Activated T-cell treated with anti-CD3 and anti-CD28 coated beads, Interleukin-2, amount 50 U/mL, for 48 hours (primary cell): ENCODE measurements at regions not wholly inside any gene's neighbourhood (a gene's known extent, or its start where the extent isn't known, plus 50 kb on each side); places are given as distances from the start of the nearest gene placed in this dataset.
"Not testable (repeated sequence)": the region's sequence is repeated elsewhere in the genome, so short reads cannot be mapped to it uniquely, and the experiment has no call there.

Source experiments
- DNase-seq, 2 experiments: peaks; one replicate each; pipeline ENCODE4 v3.0.0-alpha.2; 2020

GRCh38 chrX:139475432-139475831 is 55.1 kb upstream of the F9 start:
- DNase-seq = no peak

GRCh38 chrX:139461945-139462344 is 68.6 kb upstream of the F9 start:
- DNase-seq = not testable (repeated sequence)

GRCh38 chrX:139454743-139455142 is 75.8 kb upstream of the F9 start:
- DNase-seq = no peak

- DNase-seq = no peak
Measured at GRCh38 chrX:139448996-139449395, 81.5 kb upstream of the F9 start.

GRCh38 chrX:139446832-139447231 is 83.7 kb upstream of the F9 start:
- DNase-seq = no peak

- DNase-seq = no peak
Measured at GRCh38 chrX:139429913-139430312, 100.6 kb upstream of the F9 start.

GRCh38 chrX:139423186-139423585 is 107.4 kb upstream of the F9 start:
- DNase-seq = no peak

- not testable (repeated sequence) for DNase-seq
Measured at GRCh38 chrX:139398258-139398657, 132.3 kb upstream of the F9 start.

GRCh38 chrX:139388254-139388653 is 142.3 kb upstream of the F9 start:
- no peak for DNase-seq

GRCh38 chrX:139382529-139382928 is 148.0 kb upstream of the F9 start:
- no peak for DNase-seq

GRCh38 chrX:139376547-139376946 is 154.0 kb upstream of the F9 start:
- not testable (repeated sequence) for DNase-seq

GRCh38 chrX:139360356-139360755 is 170.2 kb upstream of the F9 start:
- no peak for DNase-seq

GRCh38 chrX:139342594-139342991 is 187.9 kb upstream of the F9 start:
- not testable (repeated sequence) for DNase-seq

GRCh38 chrX:139341855-139342593 is 188.5 kb upstream of the F9 start:
- not testable (repeated sequence) for DNase-seq

- no peak for DNase-seq
Measured at GRCh38 chrX:139332441-139332840, 198.1 kb upstream of the F9 start.

- no peak for DNase-seq
Measured at GRCh38 chrX:139327355-139327754, 203.2 kb upstream of the F9 start.

- no peak for DNase-seq
Measured at GRCh38 chrX:139324756-139325155, 205.8 kb upstream of the F9 start.

GRCh38 chrX:139320661-139321354 is 209.7 kb upstream of the F9 start:
- not testable (repeated sequence) for DNase-seq

- not testable (repeated sequence) for DNase-seq
Measured at GRCh38 chrX:139306675-139307074, 223.9 kb upstream of the F9 start.

GRCh38 chrX:139304471-139304870 is 226.1 kb upstream of the F9 start:
- no peak for DNase-seq

- no peak for DNase-seq
Measured at GRCh38 chrX:139299309-139299708, 231.2 kb upstream of the F9 start.

- no peak for DNase-seq
Measured at GRCh38 chrX:139298437-139298836, 232.1 kb upstream of the F9 start.

GRCh38 chrX:139297638-139298037 is 232.9 kb upstream of the F9 start:
- no peak for DNase-seq

GRCh38 chrX:139293991-139294390 is 236.5 kb upstream of the F9 start:
- DNase-seq = no peak

GRCh38 chrX:139290310-139290709 is 240.2 kb upstream of the F9 start:
- no peak for DNase-seq
